ENCODE measurements at regions not wholly inside any gene's neighbourhood (a gene's known extent, or its start where the extent isn't known, plus 50 kb on each side); places are given as distances from the start of the nearest gene placed in this dataset.

- H3K27ac ChIP-seq (ENCODE audit: insufficient read length, low read depth, low read length): no peak overlapping the region
- peaks cover 10% of the 10 kb centered on the region for H3K4me1 ChIP-seq (ENCODE audit: insufficient read depth, low read length)
- H3K79me2 ChIP-seq (ENCODE audit: insufficient read depth, low read length): no peaks in the 10 kb centered on the region
- no peak for DNase-seq
- H3K4ac ChIP-seq (ENCODE audit: low read depth, low read length): no peak overlapping the region
- H3K27ac Mint-ChIP-seq: peak overlapping the region in 1 of 3 experiments; percentile 78; a peak in 3 of 7 replicates
- H3K23me2 ChIP-seq (ENCODE audit: insufficient read length, low read depth, low read length, poor library complexity, severe bottlenecking): no peaks in the 10 kb centered on the region
- no peak overlapping the region for H2BK15ac ChIP-seq (ENCODE audit: low read depth, low read length)
- no peaks in the 10 kb centered on the region for H3K27me3 ChIP-seq (ENCODE audit: insufficient read depth, low read length)
- peaks cover 42 to 45% (median 44%) of the 10 kb centered on the region in 3 experiments for H3K36me3 Mint-ChIP-seq (ENCODE audit: insufficient read depth in 1 of 3, low read depth in 3 of 3)
- no peak overlapping the region for H2AFZ ChIP-seq (ENCODE audit: low read length)
- no peaks in the 10 kb centered on the region for H4K20me1 ChIP-seq (ENCODE audit: control insufficient read depth, insufficient read depth, insufficient read length)
- H3K14ac ChIP-seq (ENCODE audit: insufficient read depth, low read length): no peak overlapping the region
- H3K56ac ChIP-seq (ENCODE audit: insufficient read length, low read depth, low read length): no peak overlapping the region
- H4K91ac ChIP-seq (ENCODE audit: insufficient read length, low read depth, low read length): no peak overlapping the region
- no peak overlapping the region for H3K9ac ChIP-seq (ENCODE audit: extremely low read depth, insufficient read length, low read length)
- no peak overlapping the region for H4K8ac ChIP-seq (replicated peaks; ENCODE audit: insufficient read length, low read depth, low read length)
- H3K79me1 ChIP-seq (ENCODE audit: insufficient read depth, low read depth, low read length, poor library complexity, severe bottlenecking): no peaks in the 10 kb centered on the region
- TF ChIP-seq CTCF (conservative IDR thresholded peaks at IDR 0.05): no peak
- peaks cover 13 to 19% of the 10 kb centered on the region in 2 experiments for H3K9me3 Mint-ChIP-seq
- H3T11ph ChIP-seq (ENCODE audit: low read length): no peak overlapping the region
- no CpG with 5 or more reads among the region's 4 CpGs for WGBS (ENCODE audit: extremely low coverage, insufficient read length, low lambda C conversion rate)
- H2BK120ac ChIP-seq (ENCODE audit: low read depth, low read length, poor library complexity, severe bottlenecking): no peak overlapping the region
- H3K4me2 ChIP-seq (ENCODE audit: insufficient read depth, insufficient read length, low read length): no peak overlapping the region
- H3K4me1 Mint-ChIP-seq: peaks cover 23 to 25% of the 10 kb centered on the region in 2 experiments
- H2BK12ac ChIP-seq (ENCODE audit: insufficient read length, low read depth, low read length): no peak overlapping the region
- H3K27me3 Mint-ChIP-seq (ENCODE audit: low read depth): no peaks in the 10 kb centered on the region
- H4K5ac ChIP-seq (ENCODE audit: insufficient read length, low read depth, low read length): no peak overlapping the region
- no peak overlapping the region for H3K23ac ChIP-seq (ENCODE audit: insufficient read length, low read depth, low read length)
- H3K9me3 ChIP-seq (ENCODE audit: control insufficient read depth, low read depth, low read length): no peaks in the 10 kb centered on the region
- no peak overlapping the region for H3K4me3 Mint-ChIP-seq
- H2BK5ac ChIP-seq (ENCODE audit: insufficient read length, low read length): no peak overlapping the region
- no peak overlapping the region for H2AK5ac ChIP-seq (ENCODE audit: insufficient read length, low read length)
- no peak overlapping the region for H2BK20ac ChIP-seq (ENCODE audit: low read depth, low read length, poor library complexity, severe bottlenecking)
- no peak overlapping the region for H3K18ac ChIP-seq (ENCODE audit: insufficient read length, low read depth, low read length)
These were observed 261.1 kb downstream of the PRL start for GRCh38 chr6:22035690-22036089.
